Astrocyte (in vitro differentiated cells and primary cell): ENCODE measurements at regions not wholly inside any gene's neighbourhood (a gene's known extent, or its start where the extent isn't known, plus 50 kb on each side); places are given as distances from the start of the nearest gene placed in this dataset.
"Not testable (repeated sequence)": the region's sequence is repeated elsewhere in the genome, so short reads cannot be mapped to it uniquely, and the experiment has no call there.

Experiments used
- CTCF ChIP-seq: IDR thresholded peaks from 2 replicates; pipeline ENCODE4 v1.5.1; 2011; ENCODE audit warnings: low read depth, mild to moderate bottlenecking, inconsistent platforms, low read length, moderate library complexity; ENCODE audit not compliant: insufficient read depth
- EZH2 ChIP-seq: IDR thresholded peaks from 2 replicates; pipeline ENCODE4 v1.6.1; 2012; ENCODE audit warnings: mild to moderate bottlenecking, low read length, inconsistent platforms; ENCODE audit not compliant: insufficient read depth

GRCh38 chr4:156367502-156367901 is 413.8 kb upstream of the CTSO start:
- TF ChIP-seq CTCF, EZH2: not testable (repeated sequence)
